ENCODE measurements at regions not wholly inside any gene's neighbourhood (a gene's known extent, or its start where the extent isn't known, plus 50 kb on each side); places are given as distances from the start of the nearest gene placed in this dataset.

- no peak for TF ChIP-seq RAD21 (conservative IDR thresholded peaks at IDR 0.05)
- TF ChIP-seq CTCF (IDR thresholded peaks at IDR 0.05; ENCODE audit: poor library complexity, severe bottlenecking): no peak
- TF ChIP-seq EP300 (conservative IDR thresholded peaks at IDR 0.05; ENCODE audit: poor library complexity, severe bottlenecking): no peak
- no peak for TF ChIP-seq EZH2 (IDR thresholded peaks at IDR 0.05; ENCODE audit: borderline replicate concordance, insufficient read depth, low read length, poor library complexity, severe bottlenecking)
- TF ChIP-seq POLR2AphosphoS5 (IDR thresholded peaks at IDR 0.05): no peak
- TF ChIP-seq REST (IDR thresholded peaks at IDR 0.05; ENCODE audit: borderline replicate concordance): no peak
- TF ChIP-seq TAF1 (IDR thresholded peaks at IDR 0.05; ENCODE audit: low read depth): no peak
- TF ChIP-seq MXI1 (conservative IDR thresholded peaks at IDR 0.05; ENCODE audit: poor library complexity, severe bottlenecking): no peak
Observed at GRCh38 chr13:80413611-80414010, 72.7 kb upstream of the SPRY2 start.
